OCI-LY7 (cell line): ENCODE measurements at regions not wholly inside any gene's neighbourhood (a gene's known extent, or its start where the extent isn't known, plus 50 kb on each side); places are given as distances from the start of the nearest gene placed in this dataset.

ENCODE experiments used
- BruUV-seq: library from RNA; stranded (reverse); fragments of 400-500 nt; replicated peaks from 2 replicates; lab custom pipeline; 2021; lab: Mats Ljungman, UMichigan
- CTCF ChIA-PET: fragments of 300-600 bp; sonication (Branson Sonifier 250); formaldehyde crosslinking; loops from one replicate; lab custom pipeline; 2022; ENCODE audit warnings: antibody characterized with exemption; ENCODE audit not compliant: unreplicated experiment; lab: Charles Lee
- POLR2A ChIA-PET: fragments of 300-600 bp; sonication (Branson Sonifier 250); formaldehyde crosslinking; loops from one replicate; lab custom pipeline; 2022; ENCODE audit warnings: antibody characterized with exemption; lab: Charles Lee
- DNase-seq: peaks from one replicate; pipeline ENCODE4 v3.0.0-alpha.2; 2015; ENCODE audit warnings: low spot score
- H2AFZ ChIP-seq: fragments of 200-600 bp; sonication (generic), shearing (Covaris generic); 2 replicates; pipeline ENCODE4 v1.6.1; 2014; ENCODE audit warnings: mild to moderate bottlenecking, antibody characterized with exemption, low read length, moderate library complexity
- H3K27ac ChIP-seq: fragments of 200-600 bp; sonication (generic); 2 replicates; pipeline ENCODE4 v1.5.1; 2014; ENCODE audit warnings: mixed run types, low read depth, mild to moderate bottlenecking, moderate library complexity, low read length, inconsistent platforms; ENCODE audit not compliant: poor library complexity, severe bottlenecking
- H3K36me3 ChIP-seq: fragments of 200-600 bp; sonication (generic); 2 replicates; pipeline ENCODE4 v1.6.1; 2014; ENCODE audit warnings: mild to moderate bottlenecking, antibody characterized with exemption, low read length, moderate library complexity, mixed read lengths; ENCODE audit not compliant: insufficient read depth
- H3K4me1 ChIP-seq: fragments of 200-600 bp; sonication (generic); 2 replicates; pipeline ENCODE4 v1.5.1; 2014; ENCODE audit warnings: mild to moderate bottlenecking, low read length; ENCODE audit not compliant: insufficient read depth, poor library complexity, severe bottlenecking
- H3K4me2 ChIP-seq: fragments of 200-600 bp; sonication (generic); 2 replicates; pipeline ENCODE4 v1.6.1; 2014; ENCODE audit warnings: mild to moderate bottlenecking, low read length
- H3K4me3 ChIP-seq: fragments of 200-600 bp; sonication (generic); 2 replicates; pipeline ENCODE4 v1.5.1; 2014; ENCODE audit warnings: mild to moderate bottlenecking, low read depth, low read length; ENCODE audit not compliant: poor library complexity, severe bottlenecking
- H3K79me2 ChIP-seq: fragments of 200-600 bp; sonication (generic); 2 replicates; pipeline ENCODE4 v1.6.1; 2016; ENCODE audit warnings: low read depth, mild to moderate bottlenecking, low read length, moderate library complexity, mixed read lengths; ENCODE audit not compliant: insufficient read depth
- H3K9me2 ChIP-seq: fragments of 200-600 bp; sonication (generic); 2 replicates; pipeline ENCODE4 v1.6.1; 2016; ENCODE audit warnings: mild to moderate bottlenecking, low read length, mixed read lengths; ENCODE audit not compliant: insufficient read depth
- H3K9me3 ChIP-seq: fragments of 200-600 bp; sonication (generic); 2 replicates; pipeline ENCODE4 v1.6.1; 2014; ENCODE audit warnings: mild to moderate bottlenecking, mixed run types, low read length, mixed read lengths
- H4K20me1 ChIP-seq: fragments of 200-600 bp; sonication (generic); 2 replicates; pipeline ENCODE4 v1.6.1; 2014; ENCODE audit warnings: mild to moderate bottlenecking, antibody characterized with exemption, low read length, moderate library complexity, mixed read lengths; ENCODE audit not compliant: insufficient read depth
- CTCF ChIP-seq: fragments of 200-600 bp; sonication (generic); conservative IDR thresholded peaks from 2 replicates; pipeline ENCODE4 v1.5.1; 2014; ENCODE audit warnings: mild to moderate bottlenecking, antibody characterized with exemption, low read length, moderate library complexity, mixed read lengths
- EZH2phosphoT487 ChIP-seq: fragments of 200-600 bp; sonication (generic); IDR thresholded peaks from 2 replicates; pipeline ENCODE4 v1.6.1; 2018; ENCODE audit warnings: low read depth, borderline replicate concordance, mild to moderate bottlenecking, mixed run types, antibody characterized with exemption, low read length, moderate library complexity, mixed read lengths
- intact Hi-C: fragments of 100-400 bp; cut with micrococcal nuclease; formaldehyde crosslinking; loops from one replicate; pipeline ENCODE4 v1.10.0; 2022; ENCODE audit not compliant: unreplicated experiment

GRCh38 chr2:143850084-143850483, 669.8 kb downstream of the ZEB2 start:
- Histone ChIP-seq H3K4me2 (no peak overlapping the region), H2AFZ (no peak overlapping the region), H3K27ac (no peak overlapping the region), H3K36me3 (no peaks in the 10 kb centered on the region), H3K4me3 (no peak overlapping the region), H4K20me1 (no peaks in the 10 kb centered on the region), H3K9me3 (no peaks in the 10 kb centered on the region), H3K4me1 (no peaks in the 10 kb centered on the region), H3K79me2 (no peaks in the 10 kb centered on the region), H3K9me2 (no peaks in the 10 kb centered on the region)
- intact Hi-C loops = no loop called here
- no TSS peak for BruUV-seq
- no peak for TF ChIP-seq EZH2phosphoT487
- DNase-seq = no peak
- ChIA-PET CTCF (no interaction called here), POLR2A (interaction anchor here (0.6 kb wide), 1 partner anchor 862 kb away, joined by 4 read pairs; no protein-coding TSS in a partner anchor)

- Histone ChIP-seq H3K4me1 (no peaks in the 10 kb centered on the region), H2AFZ (no peak overlapping the region), H3K9me3 (no peaks in the 10 kb centered on the region), H3K79me2 (no peaks in the 10 kb centered on the region), H3K4me3 (no peak overlapping the region), H3K27ac (no peak overlapping the region), H4K20me1 (no peaks in the 10 kb centered on the region), H3K9me2 (no peaks in the 10 kb centered on the region), H3K4me2 (no peak overlapping the region), H3K36me3 (no peaks in the 10 kb centered on the region)
- BruUV-seq = no TSS peak
- intact Hi-C loops = no loop called here
- no peak for TF ChIP-seq CTCF
- POLR2A ChIA-PET = interaction anchor here (0.7 kb wide), 1 partner anchor 24 kb away, joined by 8 read pairs; no protein-coding TSS in a partner anchor
- CTCF ChIA-PET = no interaction called here
- DNase-seq = no peak
These were observed 672.7 kb downstream of the ZEB2 start for GRCh38 chr2:143847257-143847656.

GRCh38 chr2:143844986-143845385, 674.9 kb downstream of the ZEB2 start:
- DNase-seq = no peak
- CTCF ChIA-PET = no interaction called here
- H3K4me3 ChIP-seq = no peak overlapping the region
- no peaks in the 10 kb centered on the region for H3K4me1 ChIP-seq
- no peaks in the 10 kb centered on the region for H3K9me3 ChIP-seq
- H4K20me1 ChIP-seq = no peaks in the 10 kb centered on the region
- BruUV-seq = no TSS peak
- POLR2A ChIA-PET = interaction anchor here (0.6 to 0.8 kb wide), 2 partner anchors 34 to 560 kb away, joined by 3 read pairs; no protein-coding TSS in a partner anchor
- no peaks in the 10 kb centered on the region for H3K79me2 ChIP-seq
- H3K36me3 ChIP-seq = no peaks in the 10 kb centered on the region
- H3K27ac ChIP-seq = no peak overlapping the region
- intact Hi-C loops = no loop called here
- no peaks in the 10 kb centered on the region for H3K9me2 ChIP-seq
- H2AFZ ChIP-seq = no peak overlapping the region
- TF ChIP-seq CTCF (no peak), EZH2phosphoT487 (no peak)
- no peak overlapping the region for H3K4me2 ChIP-seq
